SK-N-SH (cell line): ENCODE measurements at regions not wholly inside any gene's neighbourhood (a gene's known extent, or its start where the extent isn't known, plus 50 kb on each side); places are given as distances from the start of the nearest gene placed in this dataset.
A peak's percentile ranks its signal among the peaks of the same experiment; 100 is the strongest.

ENCODE experiments used
- CTCF ChIA-PET: fragments of 300-600, 350-600 bp; formaldehyde crosslinking; extraction: SDS; loops from one replicate; lab custom pipeline; 2021; lab: Yijun Ruan, JAX
- POLR2A ChIA-PET: fragments of 350-600 bp; sonication (Branson Sonifier 250); formaldehyde crosslinking; extraction: SDS; loops from one replicate; lab custom pipeline; 2020; ENCODE audit warnings: antibody characterized with exemption, inconsistent platforms; lab: Yijun Ruan, JAX
- DNase-seq: peaks from one replicate; pipeline ENCODE4 v3.0.0; 2012
- H2AFZ ChIP-seq: fragments of 200-600 bp; sonication (generic); 2 replicates; pipeline ENCODE4 v1.8.1; 2016; ENCODE audit warnings: antibody characterized with exemption, mild to moderate bottlenecking, low read depth
- H3F3A ChIP-seq: fragments of 200-600 bp; sonication (generic); replicated peaks from 2 replicates; pipeline ENCODE3; 2016; ENCODE audit warnings: antibody characterized with exemption, mild to moderate bottlenecking; ENCODE audit not compliant: insufficient read depth
- H3K27ac ChIP-seq, 2 experiments: fragments of 200-500 bp in 1 of 2; fragments of 200-600 bp in 1 of 2; sonication (Bioruptor generic) in 1 of 2; sonication (generic), shearing (Covaris generic) in 1 of 2; 2 replicates each; pipeline versions ENCODE4 v1.5.1 to v1.6.1; 2014 to 2016; ENCODE audit warnings: low read depth in 2 of 2, inconsistent platforms in 1 of 2, low read length in 1 of 2, mild to moderate bottlenecking in 1 of 2, mixed read lengths in 1 of 2
- H3K27me3 ChIP-seq: fragments of 200-600 bp; sonication (generic), shearing (Covaris generic); 2 replicates; pipeline ENCODE4 v1.6.1; 2016; ENCODE audit warnings: mixed run types; ENCODE audit not compliant: insufficient read depth
- H3K36me3 ChIP-seq, 2 experiments: fragments of 200-500 bp in 1 of 2; fragments of 200-600 bp in 1 of 2; sonication (Bioruptor generic) in 1 of 2; sonication (generic) in 1 of 2; replicated peaks in 1 of 2; 2 replicates each; pipeline versions ENCODE3 to v1.5.1; 2014 to 2016; ENCODE audit warnings: low read length in 1 of 2, mild to moderate bottlenecking in 1 of 2; ENCODE audit not compliant: insufficient read depth in 2 of 2, control insufficient read depth in 1 of 2
- H3K4me1 ChIP-seq, 2 experiments: fragments of 200-500 bp in 1 of 2; fragments of 200-600 bp in 1 of 2; sonication (Bioruptor generic) in 1 of 2; sonication (generic), shearing (Covaris generic) in 1 of 2; 2 replicates each; pipeline versions ENCODE4 v1.5.1 to v1.6.1; 2014 to 2016; ENCODE audit warnings: low read depth in 1 of 2, low read length in 1 of 2, mixed run types in 1 of 2; ENCODE audit not compliant: insufficient read depth in 2 of 2, control insufficient read depth in 1 of 2
- H3K4me2 ChIP-seq: fragments of 200-600 bp; sonication (generic), shearing (Covaris generic); 2 replicates; pipeline ENCODE4 v1.6.1; 2017; ENCODE audit warnings: mixed run types
- H3K4me3 ChIP-seq, 2 experiments: fragments of 200-500 bp in 1 of 2; fragments of 200-600 bp in 1 of 2; sonication (Bioruptor generic) in 1 of 2; sonication (generic), shearing (Covaris generic) in 1 of 2; 2 replicates each; pipeline versions ENCODE4 v1.5.1 to v1.8.1; 2014 to 2016; ENCODE audit warnings: low read depth in 2 of 2, inconsistent platforms in 1 of 2, low read length in 1 of 2, mild to moderate bottlenecking in 1 of 2, mixed read lengths in 1 of 2, moderate library complexity in 1 of 2
- H3K79me2 ChIP-seq: fragments of 200-600 bp; sonication (generic); 2 replicates; pipeline ENCODE4 v1.8.1; 2017; ENCODE audit warnings: mild to moderate bottlenecking; ENCODE audit not compliant: insufficient read depth
- H3K9ac ChIP-seq: fragments of 200-600 bp; sonication (generic); 2 replicates; pipeline ENCODE4 v1.6.1; 2017; ENCODE audit warnings: mixed run types
- H3K9me2 ChIP-seq: fragments of 200-600 bp; sonication (generic); 2 replicates; pipeline ENCODE4 v1.6.1; 2017; ENCODE audit warnings: mixed run types
- H3K9me3 ChIP-seq: fragments of 200-600 bp; sonication (generic); 2 replicates; pipeline ENCODE4 v1.6.1; 2017; ENCODE audit warnings: mixed run types, mild to moderate bottlenecking, moderate library complexity
- H4K20me1 ChIP-seq: fragments of 200-600 bp; sonication (generic); 2 replicates; pipeline ENCODE4 v1.6.1; 2017; ENCODE audit warnings: mild to moderate bottlenecking, mixed run types; ENCODE audit not compliant: insufficient read depth
- CHD2 ChIP-seq: fragments of 150-350 bp; IDR thresholded peaks from 2 replicates; pipeline ENCODE4 v1.6.1; 2018; ENCODE audit warnings: low read length; ENCODE audit not compliant: partially characterized antibody
- FOSL2 ChIP-seq: IDR thresholded peaks from 2 replicates; pipeline ENCODE4 v1.4.0; 2012; ENCODE audit warnings: low read depth, mild to moderate bottlenecking, moderate library complexity, borderline replicate concordance
- FOXM1 ChIP-seq: IDR thresholded peaks from 2 replicates; pipeline ENCODE4 v1.4.0; 2012; ENCODE audit warnings: low read depth, mild to moderate bottlenecking
- GATA2 ChIP-seq: sonication (generic); formaldehyde crosslinking; IDR thresholded peaks from 2 replicates; pipeline ENCODE4 v1.5.0; 2020; ENCODE audit warnings: mild to moderate bottlenecking, missing genetic modification reagents
- MXI1 ChIP-seq: IDR thresholded peaks from 2 replicates; pipeline ENCODE4 v1.6.1; 2012; ENCODE audit warnings: mild to moderate bottlenecking, low read depth, low read length, improper control_type of control experiment
- NRF1 ChIP-seq: IDR thresholded peaks from 2 replicates; pipeline ENCODE4 v1.6.1; 2012; ENCODE audit warnings: low read depth, mild to moderate bottlenecking, low read length
- RAD21 ChIP-seq: IDR thresholded peaks from 2 replicates; pipeline ENCODE4 v1.6.1; 2012; ENCODE audit warnings: mild to moderate bottlenecking, low read length
- SMC3 ChIP-seq: IDR thresholded peaks from 2 replicates; pipeline ENCODE4 v1.6.1; 2012; ENCODE audit warnings: low read depth, low read length, improper control_type of control experiment
- TAF1 ChIP-seq: IDR thresholded peaks from 2 replicates; pipeline ENCODE4 v1.6.1; 2012; ENCODE audit warnings: low read depth, mild to moderate bottlenecking, low read length, moderate library complexity, borderline replicate concordance
- TCF12 ChIP-seq: IDR thresholded peaks from 2 replicates; pipeline ENCODE4 v1.4.0; 2012
- WGBS: methylation state at CpG from one replicate; pipeline ENCODE4 v1.1.6; 2017; ENCODE audit warnings: low lambda C conversion rate; 5-methylcytosine and 5-hydroxymethylcytosine counted together
- TF ChIP-seq, protein P1 (sequence below): fragments of 150-350 bp; IDR thresholded peaks from 2 replicates; pipeline ENCODE4 v1.6.1; 2017; ENCODE audit warnings: antibody characterized with exemption, low read length, low read depth, borderline replicate concordance
- TF ChIP-seq, protein P2 (sequence below): IDR thresholded peaks from 2 replicates; pipeline ENCODE4 v1.4.0; 2012; ENCODE audit warnings: low read depth, borderline replicate concordance
- TF ChIP-seq, protein P3 (sequence below): fragments of 150-350 bp; IDR thresholded peaks from 2 replicates; pipeline ENCODE4 v1.6.1; 2016; ENCODE audit warnings: mild to moderate bottlenecking, low read depth, low read length
- TF ChIP-seq, protein P4 (sequence below): IDR thresholded peaks from 2 replicates; pipeline ENCODE4 v1.4.0; 2012; ENCODE audit warnings: low read depth, borderline replicate concordance

DNA sequence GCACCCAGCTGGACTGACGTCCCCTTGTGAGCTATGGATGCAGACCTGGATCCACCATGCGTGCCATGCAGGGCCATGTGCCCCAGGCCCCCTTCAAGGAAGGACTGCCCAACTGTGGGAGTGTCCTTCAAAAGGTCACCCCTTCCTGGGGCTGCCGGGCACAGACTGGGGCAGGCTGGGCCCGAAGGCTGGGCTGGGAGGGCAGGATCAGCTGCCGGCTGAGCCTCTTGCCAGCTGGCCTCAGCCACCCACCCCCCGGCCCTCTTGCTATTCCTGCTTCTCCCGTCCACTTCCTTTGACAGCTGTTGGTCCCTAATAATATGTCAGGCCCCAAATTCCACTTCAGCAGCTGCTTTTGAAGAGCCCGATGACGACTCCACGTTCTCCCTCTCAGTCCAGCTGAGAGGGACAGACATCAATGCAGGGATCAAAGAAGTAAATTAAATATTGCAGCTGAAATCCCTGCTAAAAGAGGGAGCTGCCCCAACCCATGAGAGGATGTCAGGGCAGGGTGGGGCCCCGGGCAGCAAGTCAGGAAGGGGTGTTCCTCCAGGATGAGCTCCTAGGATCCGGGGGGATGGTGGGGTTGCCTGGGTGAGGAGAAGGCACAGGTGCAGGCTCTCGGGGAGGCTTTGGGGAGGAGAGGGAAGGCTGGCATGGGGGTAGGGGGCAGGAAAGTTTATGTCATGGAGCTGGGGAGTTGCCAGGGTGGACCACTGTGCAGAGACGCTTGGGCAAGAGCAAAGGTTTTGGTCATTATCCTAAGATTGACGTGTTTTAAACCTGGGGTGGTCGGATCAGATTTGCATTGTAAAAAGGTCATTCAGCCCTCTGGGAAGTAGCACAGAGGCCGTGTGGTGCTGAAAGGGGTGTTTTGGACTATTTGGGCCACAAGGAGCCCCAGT lies 185.0 kb downstream of the ANKRD60 start:
- peak overlapping the region in 1 of 2 experiments; percentile 99; a peak in 2 of 4 replicates for H3K27ac ChIP-seq
- no peaks in the 10 kb centered on the region for H4K20me1 ChIP-seq
- WGBS, result 86% methylated on average over 12 of the region's 17 CpGs
- H3K4me2 ChIP-seq, result no peak overlapping the region
- TF ChIP-seq, protein P1, sequence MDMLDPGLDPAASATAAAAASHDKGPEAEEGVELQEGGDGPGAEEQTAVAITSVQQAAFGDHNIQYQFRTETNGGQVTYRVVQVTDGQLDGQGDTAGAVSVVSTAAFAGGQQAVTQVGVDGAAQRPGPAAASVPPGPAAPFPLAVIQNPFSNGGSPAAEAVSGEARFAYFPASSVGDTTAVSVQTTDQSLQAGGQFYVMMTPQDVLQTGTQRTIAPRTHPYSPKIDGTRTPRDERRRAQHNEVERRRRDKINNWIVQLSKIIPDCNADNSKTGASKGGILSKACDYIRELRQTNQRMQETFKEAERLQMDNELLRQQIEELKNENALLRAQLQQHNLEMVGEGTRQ, result no peak
- TF ChIP-seq FOXM1, result no peak
- no peak for TF ChIP-seq RAD21
- TF ChIP-seq, protein P2, sequence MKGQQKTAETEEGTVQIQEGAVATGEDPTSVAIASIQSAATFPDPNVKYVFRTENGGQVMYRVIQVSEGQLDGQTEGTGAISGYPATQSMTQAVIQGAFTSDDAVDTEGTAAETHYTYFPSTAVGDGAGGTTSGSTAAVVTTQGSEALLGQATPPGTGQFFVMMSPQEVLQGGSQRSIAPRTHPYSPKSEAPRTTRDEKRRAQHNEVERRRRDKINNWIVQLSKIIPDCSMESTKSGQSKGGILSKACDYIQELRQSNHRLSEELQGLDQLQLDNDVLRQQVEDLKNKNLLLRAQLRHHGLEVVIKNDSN, result no peak
- TF ChIP-seq, protein P3, sequence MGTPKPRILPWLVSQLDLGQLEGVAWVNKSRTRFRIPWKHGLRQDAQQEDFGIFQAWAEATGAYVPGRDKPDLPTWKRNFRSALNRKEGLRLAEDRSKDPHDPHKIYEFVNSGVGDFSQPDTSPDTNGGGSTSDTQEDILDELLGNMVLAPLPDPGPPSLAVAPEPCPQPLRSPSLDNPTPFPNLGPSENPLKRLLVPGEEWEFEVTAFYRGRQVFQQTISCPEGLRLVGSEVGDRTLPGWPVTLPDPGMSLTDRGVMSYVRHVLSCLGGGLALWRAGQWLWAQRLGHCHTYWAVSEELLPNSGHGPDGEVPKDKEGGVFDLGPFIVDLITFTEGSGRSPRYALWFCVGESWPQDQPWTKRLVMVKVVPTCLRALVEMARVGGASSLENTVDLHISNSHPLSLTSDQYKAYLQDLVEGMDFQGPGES, result no peak
- TF ChIP-seq CHD2, result no peak
- TF ChIP-seq FOSL2, result no peak
- H3K4me3 ChIP-seq, result no peak overlapping the region
- CTCF ChIA-PET, result interaction anchor here (1.4 to 1.8 kb wide), 2 partner anchors 31 to 136 kb away, joined by 4 to 9 read pairs; no protein-coding TSS in a partner anchor
- H3K9me3 ChIP-seq, result no peaks in the 10 kb centered on the region
- H2AFZ ChIP-seq, result no peak overlapping the region
- no peaks in the 10 kb centered on the region for H3K36me3 ChIP-seq
- peaks cover 11 to 80% of the 10 kb centered on the region in 2 experiments for H3K4me1 ChIP-seq
- no peaks in the 10 kb centered on the region for H3K79me2 ChIP-seq
- H3K9ac ChIP-seq, result no peak overlapping the region
- DNase-seq, result no peak
- H3K27me3 ChIP-seq, result no peaks in the 10 kb centered on the region
- H3F3A ChIP-seq, result peaks cover 11% of the 10 kb centered on the region
- POLR2A ChIA-PET, result no interaction called here
- H3K9me2 ChIP-seq, result no peaks in the 10 kb centered on the region

DNA sequence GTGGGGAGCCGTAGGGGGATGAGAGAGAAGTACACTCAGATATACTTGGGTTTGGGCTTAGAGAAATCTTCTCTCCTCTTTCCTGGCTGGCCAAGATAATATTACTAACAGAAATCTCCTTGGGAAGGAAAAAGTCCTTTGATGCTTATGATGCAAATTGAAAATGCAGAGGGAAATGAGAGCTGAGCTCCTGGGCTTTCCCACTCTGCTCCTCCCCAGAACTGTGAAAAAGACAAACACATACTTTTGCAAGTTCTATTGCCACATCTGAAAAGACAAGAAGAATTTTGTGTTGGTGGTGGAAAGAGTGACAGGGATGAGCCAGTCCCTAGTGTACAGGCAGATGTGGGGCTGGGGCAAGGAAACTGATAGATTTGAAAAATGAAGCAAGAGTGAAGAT lies 185.9 kb downstream of the ANKRD60 start:
- Histone ChIP-seq H4K20me1 (no peaks in the 10 kb centered on the region), H3K27ac (peak overlapping the region in 1 of 2 experiments; percentile 44; a peak in 2 of 4 replicates), H3K36me3 (no peaks in the 10 kb centered on the region), H3K9me3 (no peaks in the 10 kb centered on the region), H2AFZ (no peak overlapping the region), H3K27me3 (no peaks in the 10 kb centered on the region), H3K79me2 (no peaks in the 10 kb centered on the region), H3K9ac (no peak overlapping the region), H3K4me1 (peaks cover 7 to 78% of the 10 kb centered on the region in 2 experiments), H3F3A (peaks cover 7% of the 10 kb centered on the region), H3K4me2 (no peak overlapping the region), H3K9me2 (no peaks in the 10 kb centered on the region), H3K4me3 (no peak overlapping the region)
- TF ChIP-seq TCF12, result no peak
- TF ChIP-seq GATA2, result no peak
- TF ChIP-seq RAD21, result no peak
- TF ChIP-seq, protein P4, sequence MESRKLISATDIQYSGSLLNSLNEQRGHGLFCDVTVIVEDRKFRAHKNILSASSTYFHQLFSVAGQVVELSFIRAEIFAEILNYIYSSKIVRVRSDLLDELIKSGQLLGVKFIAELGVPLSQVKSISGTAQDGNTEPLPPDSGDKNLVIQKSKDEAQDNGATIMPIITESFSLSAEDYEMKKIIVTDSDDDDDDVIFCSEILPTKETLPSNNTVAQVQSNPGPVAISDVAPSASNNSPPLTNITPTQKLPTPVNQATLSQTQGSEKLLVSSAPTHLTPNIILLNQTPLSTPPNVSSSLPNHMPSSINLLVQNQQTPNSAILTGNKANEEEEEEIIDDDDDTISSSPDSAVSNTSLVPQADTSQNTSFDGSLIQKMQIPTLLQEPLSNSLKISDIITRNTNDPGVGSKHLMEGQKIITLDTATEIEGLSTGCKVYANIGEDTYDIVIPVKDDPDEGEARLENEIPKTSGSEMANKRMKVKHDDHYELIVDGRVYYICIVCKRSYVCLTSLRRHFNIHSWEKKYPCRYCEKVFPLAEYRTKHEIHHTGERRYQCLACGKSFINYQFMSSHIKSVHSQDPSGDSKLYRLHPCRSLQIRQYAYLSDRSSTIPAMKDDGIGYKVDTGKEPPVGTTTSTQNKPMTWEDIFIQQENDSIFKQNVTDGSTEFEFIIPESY, result no peak
- no peak for TF ChIP-seq TAF1
- TF ChIP-seq SMC3, result no peak
- TF ChIP-seq, protein P2, result no peak
- TF ChIP-seq MXI1, result no peak
- TF ChIP-seq NRF1, result no peak
- DNase-seq, result no peak
- POLR2A ChIA-PET, result no interaction called here
- WGBS, result 83% methylated on average over 1 of the region's 1 CpG
- CTCF ChIA-PET, result interaction anchor here (1.4 to 1.8 kb wide), 2 partner anchors 30 to 137 kb away, joined by 4 to 9 read pairs; no protein-coding TSS in a partner anchor
